ENCODE measurements at regions not wholly inside any gene's neighbourhood (a gene's known extent, or its start where the extent isn't known, plus 50 kb on each side); places are given as distances from the start of the nearest gene placed in this dataset.

GRCh38 chr17:31597646-31598398 lies 206.3 kb downstream of the RAB11FIP4 start:
- Mint-ChIP-seq H3K27me3 (no peaks in the 10 kb centered on the region), H3K4me1 (peaks cover 2% of the 10 kb centered on the region), H3K36me3 (ENCODE audit: low read depth) (no peaks in the 10 kb centered on the region), H3K9me3 (no peaks in the 10 kb centered on the region), H3K27ac (no peak overlapping the region), H3K4me3 (no peak overlapping the region)
- no peak for DNase-seq
- intact Hi-C loops (cut with micrococcal nuclease): no loop called here

- no peak for DNase-seq
- intact Hi-C loops (cut with micrococcal nuclease): no loop called here
- H3K4me3 Mint-ChIP-seq: no peak overlapping the region
- no peak overlapping the region for H3K27ac Mint-ChIP-seq
- no peaks in the 10 kb centered on the region for H3K36me3 Mint-ChIP-seq (ENCODE audit: low read depth)
- H3K4me1 Mint-ChIP-seq: peaks cover 2% of the 10 kb centered on the region
- H3K9me3 Mint-ChIP-seq: no peaks in the 10 kb centered on the region
- H3K27me3 Mint-ChIP-seq: no peaks in the 10 kb centered on the region
Observed at GRCh38 chr17:31596382-31597323, 205.2 kb downstream of the RAB11FIP4 start.

GRCh38 chr17:31595666-31596381 lies 204.3 kb downstream of the RAB11FIP4 start:
- intact Hi-C loops (cut with micrococcal nuclease): no loop called here
- peaks cover 2% of the 10 kb centered on the region for H3K4me1 Mint-ChIP-seq
- no peak overlapping the region for H3K27ac Mint-ChIP-seq
- H3K9me3 Mint-ChIP-seq: no peaks in the 10 kb centered on the region
- no peak for DNase-seq
- H3K36me3 Mint-ChIP-seq (ENCODE audit: low read depth): no peaks in the 10 kb centered on the region
- no peaks in the 10 kb centered on the region for H3K27me3 Mint-ChIP-seq
- no peak overlapping the region for H3K4me3 Mint-ChIP-seq

- Mint-ChIP-seq H3K27ac (no peak overlapping the region), H3K36me3 (ENCODE audit: low read depth) (no peaks in the 10 kb centered on the region), H3K4me1 (peaks cover 2% of the 10 kb centered on the region), H3K4me3 (no peak overlapping the region), H3K9me3 (no peaks in the 10 kb centered on the region), H3K27me3 (no peaks in the 10 kb centered on the region)
- intact Hi-C loops (cut with micrococcal nuclease): no loop called here
- no peak for DNase-seq
Observed at GRCh38 chr17:31595076-31595475, 203.6 kb downstream of the RAB11FIP4 start.

- no peak overlapping the region for H3K27ac Mint-ChIP-seq
- H3K27me3 Mint-ChIP-seq: no peaks in the 10 kb centered on the region
- DNase-seq: no peak
- peaks cover 2% of the 10 kb centered on the region for H3K4me1 Mint-ChIP-seq
- H3K36me3 Mint-ChIP-seq (ENCODE audit: low read depth): no peaks in the 10 kb centered on the region
- H3K9me3 Mint-ChIP-seq: no peaks in the 10 kb centered on the region
- intact Hi-C loops (cut with micrococcal nuclease): no loop called here
- no peak overlapping the region for H3K4me3 Mint-ChIP-seq
Observed at GRCh38 chr17:31594416-31594815, 202.9 kb downstream of the RAB11FIP4 start.

- intact Hi-C loops (cut with micrococcal nuclease): no loop called here
- Mint-ChIP-seq H3K9me3 (no peaks in the 10 kb centered on the region), H3K4me1 (peaks cover 2% of the 10 kb centered on the region), H3K27ac (no peak overlapping the region), H3K36me3 (ENCODE audit: low read depth) (no peaks in the 10 kb centered on the region), H3K4me3 (no peak overlapping the region), H3K27me3 (no peaks in the 10 kb centered on the region)
- no peak for DNase-seq
Observed at GRCh38 chr17:31593806-31594205, 202.3 kb downstream of the RAB11FIP4 start.

GRCh38 chr17:31591924-31592323 lies 200.4 kb downstream of the RAB11FIP4 start:
- Mint-ChIP-seq H3K9me3 (no peaks in the 10 kb centered on the region), H3K4me3 (no peak overlapping the region), H3K27me3 (no peaks in the 10 kb centered on the region), H3K27ac (no peak overlapping the region), H3K4me1 (peaks cover 2% of the 10 kb centered on the region), H3K36me3 (ENCODE audit: low read depth) (no peaks in the 10 kb centered on the region)
- DNase-seq: no peak
- intact Hi-C loops (cut with micrococcal nuclease): no loop called here

- H3K9me3 Mint-ChIP-seq: no peaks in the 10 kb centered on the region
- no peaks in the 10 kb centered on the region for H3K4me1 Mint-ChIP-seq
- H3K4me3 Mint-ChIP-seq: no peak overlapping the region
- intact Hi-C loops (cut with micrococcal nuclease): no loop called here
- H3K27ac Mint-ChIP-seq: no peak overlapping the region
- no peak for DNase-seq
- H3K27me3 Mint-ChIP-seq: no peaks in the 10 kb centered on the region
- no peaks in the 10 kb centered on the region for H3K36me3 Mint-ChIP-seq (ENCODE audit: low read depth)
Observed at GRCh38 chr17:31588512-31588911, 197.0 kb downstream of the RAB11FIP4 start.

- H3K4me1 Mint-ChIP-seq: no peaks in the 10 kb centered on the region
Observed at GRCh38 chr17:31588034-31588433, 196.6 kb downstream of the RAB11FIP4 start.

More at GRCh38 chr17:31588034-31588433, 196.6 kb downstream of the RAB11FIP4 start:
- Mint-ChIP-seq H3K4me3 (no peak overlapping the region), H3K27ac (no peak overlapping the region), H3K27me3 (no peaks in the 10 kb centered on the region), H3K36me3 (ENCODE audit: low read depth) (no peaks in the 10 kb centered on the region), H3K9me3 (no peaks in the 10 kb centered on the region)
- intact Hi-C loops (cut with micrococcal nuclease): no loop called here
- no peak for DNase-seq

Data from activated CD4-positive, alpha-beta T cell treated with anti-CD3 and anti-CD28 coated beads, Interleukin-2, amount 10 ng/mL, durations not matched to agents 24 days and 14 days (primary cell).